ENCODE measurements at regions not wholly inside any gene's neighbourhood (a gene's known extent, or its start where the extent isn't known, plus 50 kb on each side); places are given as distances from the start of the nearest gene placed in this dataset.

GRCh38 chr4:66501997-66502396, 831.7 kb upstream of the EPHA5 start:
- intact Hi-C loops (cut with DNase I), result no loop called here
- no peaks in the 10 kb centered on the region for H3K4me1 ChIP-seq

GRCh38 chr4:66490729-66491128, 820.4 kb upstream of the EPHA5 start:
- intact Hi-C loops (cut with DNase I), result no loop called here
- Histone ChIP-seq H3K4me3 (no peak overlapping the region), H3K9me3 (no peaks in the 10 kb centered on the region), H3K36me3 (replicated peaks in 1 of 2; ENCODE audit: insufficient read depth in 1 of 2, low read depth in 2 of 2) (no peaks in the 10 kb centered on the region), H3K27me3 (no peaks in the 10 kb centered on the region), H3K27ac (no peak overlapping the region), H3K4me1 (no peaks in the 10 kb centered on the region)
- 80 to 84% methylated on average over 2 of the region's 2 CpGs for WGBS, 2 donors
- TF ChIP-seq CTCF (IDR thresholded peaks at IDR 0.05) (no peak), POLR2A (IDR thresholded peaks at IDR 0.05) (no peak)
- DNase-seq, result no peak
- ATAC-seq, result no peak

More at GRCh38 chr4:66501997-66502396, 831.7 kb upstream of the EPHA5 start:
- TF ChIP-seq POLR2A (IDR thresholded peaks at IDR 0.05) (no peak), CTCF (IDR thresholded peaks at IDR 0.05) (no peak)
- no peak overlapping the region for H3K4me3 ChIP-seq
- 60 to 66% methylated on average over 3 of the region's 3 CpGs for WGBS, 2 donors
- no peak for DNase-seq
- H3K9me3 ChIP-seq, result no peaks in the 10 kb centered on the region
- ATAC-seq, result no peak
- no peak overlapping the region for H3K27ac ChIP-seq
- H3K27me3 ChIP-seq, result no peaks in the 10 kb centered on the region
- H3K36me3 ChIP-seq (replicated peaks in 1 of 2; ENCODE audit: insufficient read depth in 1 of 2, low read depth in 2 of 2), result no peaks in the 10 kb centered on the region

GRCh38 chr4:66489783-66490452, 819.6 kb upstream of the EPHA5 start:
- 23 to 35% methylated on average over 5 of the region's 5 CpGs for WGBS, 2 donors
- Histone ChIP-seq H3K27ac (no peak overlapping the region), H3K4me3 (no peak overlapping the region), H3K36me3 (replicated peaks in 1 of 2; ENCODE audit: insufficient read depth in 1 of 2, low read depth in 2 of 2) (no peaks in the 10 kb centered on the region), H3K9me3 (no peaks in the 10 kb centered on the region), H3K27me3 (no peaks in the 10 kb centered on the region), H3K4me1 (no peaks in the 10 kb centered on the region)
- TF ChIP-seq CTCF (IDR thresholded peaks at IDR 0.05), result no peak
- TF ChIP-seq POLR2A (IDR thresholded peaks at IDR 0.05), result no peak
- no peak for DNase-seq
- intact Hi-C loops (cut with DNase I), result no loop called here
- no peak for ATAC-seq

- TF ChIP-seq POLR2A (IDR thresholded peaks at IDR 0.05), result no peak
- TF ChIP-seq CTCF (IDR thresholded peaks at IDR 0.05), result no peak
- Histone ChIP-seq H3K4me3 (no peak overlapping the region), H3K9me3 (no peaks in the 10 kb centered on the region), H3K27me3 (no peaks in the 10 kb centered on the region), H3K4me1 (no peaks in the 10 kb centered on the region), H3K36me3 (replicated peaks in 1 of 2; ENCODE audit: insufficient read depth in 1 of 2, low read depth in 2 of 2) (no peaks in the 10 kb centered on the region), H3K27ac (no peak overlapping the region)
- intact Hi-C loops (cut with DNase I), result no loop called here
- DNase-seq, result no peak
- ATAC-seq, result no peak
Observed at GRCh38 chr4:66489370-66489769, 819.1 kb upstream of the EPHA5 start.

GRCh38 chr4:66486068-66486467, 815.8 kb upstream of the EPHA5 start:
- Histone ChIP-seq H3K4me1 (no peaks in the 10 kb centered on the region), H3K9me3 (no peaks in the 10 kb centered on the region), H3K27ac (no peak overlapping the region), H3K27me3 (no peaks in the 10 kb centered on the region), H3K4me3 (no peak overlapping the region), H3K36me3 (replicated peaks in 1 of 2; ENCODE audit: insufficient read depth in 1 of 2, low read depth in 2 of 2) (no peaks in the 10 kb centered on the region)
- 83 to 89% methylated on average over 1 of the region's 1 CpG for WGBS, 2 donors
- ATAC-seq (no peak), DNase-seq (no peak)
- intact Hi-C loops (cut with DNase I), result no loop called here
- TF ChIP-seq POLR2A (IDR thresholded peaks at IDR 0.05) (no peak), CTCF (IDR thresholded peaks at IDR 0.05) (no peak)
